ENCODE measurements at regions not wholly inside any gene's neighbourhood (a gene's known extent, or its start where the extent isn't known, plus 50 kb on each side); places are given as distances from the start of the nearest gene placed in this dataset.

DNA sequence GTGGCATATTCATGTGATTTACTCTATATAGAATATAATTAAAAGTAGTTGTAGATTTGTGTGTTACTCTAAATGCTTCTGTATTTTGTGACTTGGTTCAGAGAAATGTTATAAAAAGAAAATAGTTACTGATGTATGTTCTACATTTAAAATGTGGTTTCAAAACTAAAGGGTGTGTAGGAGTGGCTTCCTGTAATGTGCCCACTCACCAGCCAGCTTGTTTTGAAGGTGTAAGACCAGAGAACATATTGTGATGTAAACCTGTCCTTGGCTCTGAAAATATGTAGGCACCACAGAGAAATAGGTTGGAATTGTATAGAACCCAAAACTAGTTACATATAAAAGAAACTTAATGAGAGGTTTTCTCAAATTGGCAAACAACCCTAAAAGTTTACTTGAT is 51.2 kb upstream of the ARRDC3 start:
- ATAC-seq: no peak
- no peak for DNase-seq
- intact Hi-C loops (cut with micrococcal nuclease): no loop called here

DNA sequence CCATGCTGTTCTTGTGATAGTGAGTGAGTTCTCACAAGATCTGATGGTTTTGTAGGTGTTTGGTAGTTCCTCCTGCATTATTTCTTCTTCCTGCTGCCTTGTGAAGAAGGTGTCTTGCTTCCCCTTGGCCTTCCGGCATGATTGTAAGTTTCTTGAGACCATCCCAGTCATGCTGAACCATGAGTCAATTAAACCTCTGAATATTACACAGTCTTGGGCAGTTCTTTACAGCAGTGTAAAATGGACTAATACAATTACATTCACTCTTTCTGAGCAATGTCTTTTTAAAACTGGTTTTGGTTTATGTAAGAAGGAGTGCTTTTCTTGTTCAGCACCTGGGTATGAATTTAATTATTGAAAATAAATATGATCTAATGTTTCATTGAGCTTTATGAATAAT is 50.7 kb upstream of the ARRDC3 start:
- ATAC-seq (no peak), DNase-seq (no peak)
- intact Hi-C loops (cut with micrococcal nuclease): no loop called here

Data from left ventricle myocardium superior (tissue), 1 donor.